H1 (cell line): ENCODE measurements at regions not wholly inside any gene's neighbourhood (a gene's known extent, or its start where the extent isn't known, plus 50 kb on each side); places are given as distances from the start of the nearest gene placed in this dataset.

ENCODE experiments used
- KDM1A ChIP-seq: fragments of 200-600, 300-600 bp; sonication (generic); IDR thresholded peaks from 2 replicates; pipeline ENCODE4 v1.7.1; 2016; ENCODE audit warnings: mild to moderate bottlenecking, low read length, borderline replicate concordance
- KDM4A ChIP-seq: IDR thresholded peaks from one replicate; pipeline ENCODE4 v1.7.1; 2012; ENCODE audit warnings: low read depth, mild to moderate bottlenecking, moderate library complexity, low read length, inconsistent platforms; ENCODE audit not compliant: severe bottlenecking
- RFX5 ChIP-seq: IDR thresholded peaks from 2 replicates; pipeline ENCODE4 v1.6.1; 2011; ENCODE audit warnings: low read depth, low read length, improper control_type of control experiment, borderline replicate concordance
- USF2 ChIP-seq: IDR thresholded peaks from 2 replicates; pipeline ENCODE4 v1.6.1; 2011; ENCODE audit warnings: low read length, improper control_type of control experiment
- YY1 ChIP-seq: IDR thresholded peaks from 2 replicates; pipeline ENCODE4 v1.6.1; 2011; ENCODE audit warnings: low read depth, mild to moderate bottlenecking, low read length

- TF ChIP-seq YY1 = no peak
- no peak for TF ChIP-seq USF2
- TF ChIP-seq KDM1A = no peak
- TF ChIP-seq RFX5 = no peak
- TF ChIP-seq KDM4A = no peak
Measured at GRCh38 chr1:58361134-58361533, 185.4 kb downstream of the OMA1 start (continued).
